NCI-H2081 (cell line): ENCODE measurements at regions not wholly inside any gene's neighbourhood (a gene's known extent, or its start where the extent isn't known, plus 50 kb on each side); places are given as distances from the start of the nearest gene placed in this dataset.

Experiments used
- DNase-seq, 2 experiments: peaks; one replicate each; lab custom pipeline; 2025; lab: John Stamatoyannopoulos, UW

GRCh38 chr3:59133311-59133710, 83.5 kb upstream of the CFAP20DC start:
- no peak for DNase-seq

GRCh38 chr3:59131016-59131766, 81.4 kb upstream of the CFAP20DC start:
- DNase-seq, result no peak

GRCh38 chr3:59128685-59129084, 78.9 kb upstream of the CFAP20DC start:
- no peak for DNase-seq

GRCh38 chr3:59127071-59127470, 77.2 kb upstream of the CFAP20DC start:
- no peak for DNase-seq

GRCh38 chr3:59126446-59126845, 76.6 kb upstream of the CFAP20DC start:
- no peak for DNase-seq

- DNase-seq, result no peak
Measured at GRCh38 chr3:59121346-59122144, 71.7 kb upstream of the CFAP20DC start.

- DNase-seq, result no peak
Measured at GRCh38 chr3:59118928-59119327, 69.1 kb upstream of the CFAP20DC start.

- DNase-seq, result no peak
Measured at GRCh38 chr3:59117396-59117795, 67.6 kb upstream of the CFAP20DC start.

- no peak for DNase-seq
Measured at GRCh38 chr3:59116233-59116537, 66.4 kb upstream of the CFAP20DC start.

- DNase-seq, result no peak
Measured at GRCh38 chr3:59115364-59116232, 65.8 kb upstream of the CFAP20DC start.

- DNase-seq, result no peak
Measured at GRCh38 chr3:59107856-59108815, 58.3 kb upstream of the CFAP20DC start.

- no peak for DNase-seq
Measured at GRCh38 chr3:59106085-59106648, 56.3 kb upstream of the CFAP20DC start.

GRCh38 chr3:59103552-59103951, 53.7 kb upstream of the CFAP20DC start:
- no peak for DNase-seq

GRCh38 chr3:59101231-59101736, 51.5 kb upstream of the CFAP20DC start:
- DNase-seq, result no peak
